Calu3 (cell line): ENCODE measurements at regions not wholly inside any gene's neighbourhood (a gene's known extent, or its start where the extent isn't known, plus 50 kb on each side); places are given as distances from the start of the nearest gene placed in this dataset.
A peak's percentile ranks its signal among the peaks of the same experiment; 100 is the strongest.

Experiments
- BruUV-seq: library from RNA; stranded (reverse); fragments of 400-500 nt; replicated peaks from 2 replicates; lab custom pipeline; 2021; lab: Mats Ljungman, UMichigan
- CTCF ChIA-PET: fragments of 300-600 bp; sonication (Branson Sonifier 250); formaldehyde crosslinking; loops from one replicate; lab custom pipeline; 2022; ENCODE audit warnings: antibody characterized with exemption; lab: Charles Lee
- DNase-seq: peaks from one replicate; pipeline ENCODE4 v3.0.0; 2022
- H3K27ac Mint-ChIP-seq: one replicate; pipeline ENCODE4 v1.8.0; 2022; ENCODE audit warnings: mixed read lengths; ENCODE audit not compliant: unreplicated experiment
- H3K27me3 Mint-ChIP-seq: one replicate; pipeline ENCODE4 v1.8.0; 2022; ENCODE audit warnings: mixed read lengths; ENCODE audit not compliant: unreplicated experiment
- H3K36me3 Mint-ChIP-seq: one replicate; pipeline ENCODE4 v1.8.0; 2022; ENCODE audit warnings: mild to moderate bottlenecking, moderate library complexity, mixed read lengths; ENCODE audit not compliant: insufficient read depth, unreplicated experiment
- H3K4me1 Mint-ChIP-seq: one replicate; pipeline ENCODE4 v1.8.0; 2022; ENCODE audit warnings: mild to moderate bottlenecking, low read depth, mixed read lengths; ENCODE audit not compliant: unreplicated experiment
- H3K4me3 Mint-ChIP-seq: one replicate; pipeline ENCODE4 v1.8.0; 2022; ENCODE audit warnings: mild to moderate bottlenecking, low read depth, moderate library complexity, mixed read lengths; ENCODE audit not compliant: unreplicated experiment
- H3K9me3 Mint-ChIP-seq: one replicate; pipeline ENCODE4 v1.8.0; 2022; ENCODE audit warnings: low read depth, mixed read lengths; ENCODE audit not compliant: unreplicated experiment
- CTCF ChIP-seq: fragments of 200-600 bp; IDR thresholded peaks from one replicate; pipeline ENCODE4 v1.8.0; 2022; ENCODE audit warnings: antibody characterized with exemption; ENCODE audit not compliant: unreplicated experiment
- intact Hi-C: fragments of 100-400 bp; cut with micrococcal nuclease; formaldehyde crosslinking; loops from one replicate; pipeline ENCODE4 v1.10.0; 2022; ENCODE audit not compliant: unreplicated experiment

GRCh38 chr6:85771455-85771854, 128.8 kb upstream of the SYNCRIP start:
- Mint-ChIP-seq H3K4me3 (no peak overlapping the region), H3K27me3 (peaks cover 45% of the 10 kb centered on the region), H3K27ac (no peak overlapping the region), H3K36me3 (no peaks in the 10 kb centered on the region), H3K9me3 (no peaks in the 10 kb centered on the region), H3K4me1 (no peaks in the 10 kb centered on the region)
- intact Hi-C loops = no loop called here
- no TSS peak for BruUV-seq
- TF ChIP-seq CTCF = no peak
- DNase-seq = no peak
- CTCF ChIA-PET = no interaction called here

- peaks cover 46% of the 10 kb centered on the region for H3K27me3 Mint-ChIP-seq
- no TSS peak for BruUV-seq
- no peak for DNase-seq
- no peaks in the 10 kb centered on the region for H3K4me1 Mint-ChIP-seq
- H3K9me3 Mint-ChIP-seq = no peaks in the 10 kb centered on the region
- no peak overlapping the region for H3K4me3 Mint-ChIP-seq
- no peaks in the 10 kb centered on the region for H3K36me3 Mint-ChIP-seq
- TF ChIP-seq CTCF = no peak
- intact Hi-C loops = no loop called here
- CTCF ChIA-PET = no interaction called here
- no peak overlapping the region for H3K27ac Mint-ChIP-seq
Measured at GRCh38 chr6:85764844-85765243, 122.2 kb upstream of the SYNCRIP start.

- CTCF ChIA-PET = interaction anchor here (0.5 to 1.1 kb wide), 2 partner anchors 10 to 1310 kb away, joined by 3 read pairs; no protein-coding TSS in a partner anchor
- TF ChIP-seq CTCF = peak; percentile 39
- Mint-ChIP-seq H3K9me3 (no peaks in the 10 kb centered on the region), H3K36me3 (no peaks in the 10 kb centered on the region), H3K4me1 (peaks cover 7% of the 10 kb centered on the region), H3K4me3 (no peak overlapping the region), H3K27me3 (peaks cover 23% of the 10 kb centered on the region), H3K27ac (no peak overlapping the region)
- no peak for DNase-seq
- no TSS peak for BruUV-seq
- intact Hi-C loops = loop anchor here (5.0 kb wide), 6 partner anchors 165 to 1270 kb away; partner anchors contain the start of gene HTR1E
Measured at GRCh38 chr6:85756982-85757381, 114.3 kb upstream of the SYNCRIP start.

GRCh38 chr6:85754894-85755293, 112.2 kb upstream of the SYNCRIP start:
- Mint-ChIP-seq H3K27me3 (peaks cover 2% of the 10 kb centered on the region), H3K36me3 (no peaks in the 10 kb centered on the region), H3K27ac (no peak overlapping the region), H3K4me3 (no peak overlapping the region), H3K4me1 (peaks cover 7% of the 10 kb centered on the region), H3K9me3 (no peaks in the 10 kb centered on the region)
- BruUV-seq = no TSS peak
- TF ChIP-seq CTCF = no peak
- intact Hi-C loops = loop anchor here (5.0 kb wide), 6 partner anchors 167 to 1272 kb away; partner anchors contain the start of gene HTR1E
- DNase-seq = no peak
- CTCF ChIA-PET = no interaction called here
